ENCODE measurements at regions not wholly inside any gene's neighbourhood (a gene's known extent, or its start where the extent isn't known, plus 50 kb on each side); places are given as distances from the start of the nearest gene placed in this dataset.

- no peak for DNase-seq (ENCODE audit: low read depth)
- TF ChIP-seq CTCF (conservative IDR thresholded peaks at IDR 0.05; ENCODE audit: low read depth, low read length) = no peak
- no peak overlapping the region for H3K4me3 ChIP-seq (ENCODE audit: low read depth, low read length)
Measured at GRCh38 chr16:8260140-8260539, 330.2 kb downstream of the TMEM114 start.

- no peak overlapping the region for H3K4me3 ChIP-seq (ENCODE audit: low read depth, low read length)
- no peak for DNase-seq (ENCODE audit: low read depth)
- no peak for TF ChIP-seq CTCF (conservative IDR thresholded peaks at IDR 0.05; ENCODE audit: low read depth, low read length)
Measured at GRCh38 chr16:8258523-8258922, 331.8 kb downstream of the TMEM114 start.

GRCh38 chr16:8257561-8257960 is 332.8 kb downstream of the TMEM114 start:
- H3K4me3 ChIP-seq (ENCODE audit: low read depth, low read length) = no peak overlapping the region
- TF ChIP-seq CTCF (conservative IDR thresholded peaks at IDR 0.05; ENCODE audit: low read depth, low read length) = no peak
- no peak for DNase-seq (ENCODE audit: low read depth)

- TF ChIP-seq CTCF (conservative IDR thresholded peaks at IDR 0.05; ENCODE audit: low read depth, low read length) = no peak
Measured at GRCh38 chr16:8254405-8254804, 335.9 kb downstream of the TMEM114 start.

GRCh38 chr16:8253718-8254117 is 336.6 kb downstream of the TMEM114 start:
- DNase-seq (ENCODE audit: low read depth) = no peak
- no peak overlapping the region for H3K4me3 ChIP-seq (ENCODE audit: low read depth, low read length)
- TF ChIP-seq CTCF (conservative IDR thresholded peaks at IDR 0.05; ENCODE audit: low read depth, low read length) = no peak

More at GRCh38 chr16:8254405-8254804, 335.9 kb downstream of the TMEM114 start:
- no peak for DNase-seq (ENCODE audit: low read depth)
- no peak overlapping the region for H3K4me3 ChIP-seq (ENCODE audit: low read depth, low read length)

- TF ChIP-seq CTCF (conservative IDR thresholded peaks at IDR 0.05; ENCODE audit: low read depth, low read length) = no peak
- H3K4me3 ChIP-seq (ENCODE audit: low read depth, low read length) = no peak overlapping the region
- no peak for DNase-seq (ENCODE audit: low read depth)
Measured at GRCh38 chr16:8251727-8252126, 338.6 kb downstream of the TMEM114 start.

- DNase-seq (ENCODE audit: low read depth) = no peak
- no peak overlapping the region for H3K4me3 ChIP-seq (ENCODE audit: low read depth, low read length)
- TF ChIP-seq CTCF (conservative IDR thresholded peaks at IDR 0.05; ENCODE audit: low read depth, low read length) = no peak
Measured at GRCh38 chr16:8251298-8251697, 339.0 kb downstream of the TMEM114 start.

Data from epithelial cell of proximal tubule (primary cell).